ENCODE measurements at regions not wholly inside any gene's neighbourhood (a gene's known extent, or its start where the extent isn't known, plus 50 kb on each side); places are given as distances from the start of the nearest gene placed in this dataset.

DNA sequence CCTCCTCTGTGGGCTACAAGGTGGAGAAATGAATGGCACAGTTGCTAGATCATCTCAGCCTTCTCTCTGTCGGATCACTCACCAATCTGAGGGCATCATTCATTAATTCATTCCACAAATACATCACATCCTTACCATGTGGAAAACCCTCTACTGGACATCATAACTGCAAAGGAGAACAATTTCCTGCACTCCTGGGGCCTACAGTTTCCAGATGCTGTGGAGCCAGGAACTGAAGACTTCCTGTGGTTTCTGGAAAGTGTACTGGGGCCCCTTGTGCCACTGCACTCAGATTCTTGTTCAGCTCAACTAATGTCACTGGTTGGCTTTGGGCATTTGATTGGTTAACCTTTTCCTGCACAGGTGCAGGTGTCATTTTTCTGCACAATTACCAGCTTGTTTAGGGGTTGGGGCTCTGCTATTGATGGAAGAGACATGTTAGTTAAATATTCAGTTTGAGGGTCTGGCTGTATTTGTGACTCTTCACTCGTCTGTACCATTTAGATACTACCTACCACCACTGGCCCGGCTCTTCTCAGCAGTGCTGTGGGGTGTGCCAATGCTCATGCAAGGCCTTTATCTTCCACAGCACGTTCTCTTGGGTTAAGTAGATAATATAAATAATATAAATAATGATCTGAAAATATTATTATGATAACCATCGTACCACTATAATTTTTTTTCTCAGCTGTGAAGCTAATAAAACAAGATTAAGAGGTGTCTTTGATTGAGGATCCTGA lies 427.3 kb downstream of the TSN start:
- ATAC-seq, result no peak

DNA sequence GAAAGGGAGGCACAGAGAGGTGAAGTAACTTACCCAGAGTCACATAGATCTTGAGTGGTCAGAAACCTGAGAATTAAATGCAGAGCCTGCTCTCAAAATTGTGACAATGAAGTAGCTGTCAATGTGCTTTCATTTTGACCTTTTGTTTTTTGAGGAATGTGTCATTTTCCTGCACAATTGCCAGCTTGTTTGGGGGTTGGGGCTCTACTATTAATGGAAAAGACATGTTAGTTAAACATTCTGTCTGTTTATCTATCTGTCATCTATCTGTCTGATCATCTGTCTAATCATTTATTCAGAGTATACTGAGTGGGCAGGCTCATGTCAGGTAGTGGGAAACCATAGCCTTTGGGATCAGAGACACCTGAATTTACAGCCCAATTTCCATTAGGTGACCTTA lies 428.4 kb downstream of the TSN start:
- ATAC-seq, result no peak

DNA sequence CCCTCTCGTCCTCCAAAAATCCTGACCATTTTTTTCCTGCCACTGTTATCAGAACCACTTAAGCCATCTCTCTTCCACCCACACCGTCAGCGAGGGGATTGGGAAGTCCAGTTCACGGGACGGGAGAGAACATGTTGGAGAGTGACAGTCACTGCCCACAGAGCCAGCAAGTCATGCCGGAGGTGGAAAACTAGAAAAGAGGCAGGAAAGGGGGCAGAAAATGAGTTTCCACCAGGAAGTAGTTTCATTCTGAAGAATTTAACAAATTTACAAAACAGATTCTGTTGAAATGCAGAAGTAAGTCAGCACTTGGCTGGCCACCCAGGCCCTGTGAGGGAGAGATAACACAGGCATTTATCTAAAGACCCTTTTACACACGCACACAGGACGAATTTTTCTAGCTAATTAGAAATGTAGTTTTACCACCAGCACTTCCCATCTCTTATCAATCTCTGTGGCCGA lies 431.3 kb downstream of the TSN start:
- no peak for ATAC-seq

DNA sequence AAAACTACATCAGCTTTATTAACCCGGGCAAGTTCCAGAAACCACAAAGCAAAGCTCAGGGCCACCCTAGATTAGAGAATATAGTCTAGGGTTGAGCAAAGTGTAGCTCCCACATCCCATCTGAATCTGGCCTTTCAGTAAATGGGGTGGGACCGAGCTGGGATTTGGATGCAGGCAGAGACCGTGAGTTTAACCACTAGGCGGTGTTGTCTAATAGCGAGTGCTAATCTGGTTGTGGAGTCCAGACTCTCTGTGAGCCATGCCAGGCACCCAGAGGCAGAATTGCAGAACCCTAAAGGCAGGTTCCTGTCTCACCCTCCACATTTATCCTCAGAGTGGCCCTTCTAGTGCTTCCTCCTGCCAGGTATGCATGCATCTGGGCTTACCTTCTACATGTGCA lies 435.9 kb downstream of the TSN start:
- no peak for ATAC-seq

- ATAC-seq, result no peak
Observed at GRCh38 chr2:122193622-122194021, 438.2 kb downstream of the TSN start.

DNA sequence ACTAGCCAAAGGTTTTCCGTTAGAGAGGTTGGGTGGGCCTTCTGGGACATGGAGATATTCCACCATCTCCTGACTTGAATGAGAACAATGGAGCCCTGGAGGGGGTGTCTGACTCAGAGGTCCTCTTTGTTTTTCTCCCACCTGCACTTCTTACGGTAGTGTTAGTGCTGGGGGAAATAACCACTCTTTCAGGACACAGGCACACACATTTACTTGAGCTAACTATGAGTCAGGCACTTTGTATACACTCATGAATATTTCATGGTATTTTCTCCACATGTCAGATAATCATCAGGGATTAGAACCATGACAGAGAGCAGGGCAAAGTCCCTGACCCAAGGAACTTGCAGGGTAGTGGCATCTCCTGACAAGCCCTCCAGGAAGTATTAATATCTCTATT lies 439.1 kb downstream of the TSN start:
- ATAC-seq, result no peak

GRCh38 chr2:122203523-122203922 lies 448.1 kb downstream of the TSN start:
- ATAC-seq, result no peak

DNA sequence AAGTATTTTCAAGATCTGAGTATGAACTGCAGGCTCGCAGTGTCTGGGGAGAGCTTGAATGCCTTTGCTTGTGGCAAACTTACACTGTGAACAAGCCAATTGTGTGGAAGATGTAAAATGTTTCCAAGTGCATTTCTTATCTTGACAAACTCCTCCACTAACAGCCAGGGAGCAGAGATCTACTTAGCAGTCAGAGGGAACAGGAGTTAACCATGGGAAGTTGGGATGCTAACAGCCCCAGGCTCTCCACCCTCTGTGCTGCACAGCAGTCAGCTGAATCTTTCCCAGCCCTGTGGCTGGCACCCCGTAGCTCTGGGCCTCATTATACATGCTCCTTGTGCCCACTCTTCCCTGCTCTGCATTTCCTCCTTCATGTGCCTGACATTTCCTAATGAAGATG lies 450.2 kb downstream of the TSN start:
- ATAC-seq, result no peak

GRCh38 chr2:122206101-122206500 lies 450.6 kb downstream of the TSN start:
- no peak for ATAC-seq

GRCh38 chr2:122209377-122209776 lies 453.9 kb downstream of the TSN start:
- no peak for ATAC-seq

- ATAC-seq, result no peak
Observed at GRCh38 chr2:122210065-122210464, 454.6 kb downstream of the TSN start.

GRCh38 chr2:122210898-122211856 lies 455.7 kb downstream of the TSN start:
- ATAC-seq, result no peak

DNA sequence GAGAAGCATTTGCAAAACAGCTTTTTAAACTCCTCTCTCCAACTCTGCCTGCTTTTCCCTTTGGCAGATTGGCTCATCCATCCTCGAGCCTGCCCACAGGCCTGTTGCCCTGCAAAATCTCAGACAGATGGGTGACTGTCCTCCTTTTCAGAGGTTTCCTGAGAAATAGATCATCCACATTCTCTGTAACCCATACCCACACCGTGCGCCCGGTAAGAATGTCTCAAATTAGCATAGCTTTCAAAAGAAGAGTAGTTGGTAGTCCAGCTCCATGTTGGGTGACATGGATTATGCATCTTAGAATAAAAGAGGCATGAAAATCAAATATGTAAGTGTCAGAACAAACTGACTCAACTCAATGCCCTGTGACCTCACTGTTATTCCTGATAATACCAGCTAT lies 457.9 kb downstream of the TSN start:
- ATAC-seq, result no peak

DNA sequence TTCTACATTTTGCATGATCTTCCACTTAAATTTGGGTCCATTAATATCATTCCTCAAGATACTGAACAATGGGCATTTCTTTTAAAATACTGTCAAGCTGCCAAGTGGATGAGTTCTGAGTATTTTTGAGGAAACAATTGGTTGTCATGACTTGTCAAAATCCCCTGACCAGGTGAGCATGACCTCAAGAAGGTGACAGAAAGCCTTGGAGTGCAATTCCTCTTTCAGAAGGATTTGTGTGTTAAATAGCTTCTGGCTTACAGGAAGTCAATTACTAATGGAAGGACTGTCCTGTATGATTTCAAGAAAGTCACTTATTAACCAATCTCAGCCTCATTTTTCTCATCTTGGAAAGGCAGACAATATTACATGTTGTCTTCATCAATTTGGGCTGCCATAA lies 460.6 kb downstream of the TSN start:
- no peak for ATAC-seq

DNA sequence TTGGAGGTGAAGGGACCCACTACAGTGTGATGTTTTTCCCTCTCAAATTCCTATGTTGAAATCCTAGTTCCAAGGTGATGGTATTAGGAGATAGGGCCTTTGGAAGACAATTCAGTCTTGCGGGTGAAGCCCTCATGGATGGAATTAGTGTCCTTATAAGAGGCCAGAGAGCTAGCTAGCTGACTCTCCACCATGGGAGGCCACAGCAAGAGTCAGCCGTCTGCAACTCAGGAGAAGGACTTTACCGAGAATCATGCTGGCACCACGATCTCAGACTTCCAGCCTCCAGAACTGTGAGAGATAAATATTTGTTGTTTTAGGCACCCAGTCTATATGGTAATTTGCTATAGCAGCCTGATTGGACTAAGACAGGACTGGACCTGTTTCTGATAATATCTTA lies 461.4 kb downstream of the TSN start:
- ATAC-seq, result no peak

DNA sequence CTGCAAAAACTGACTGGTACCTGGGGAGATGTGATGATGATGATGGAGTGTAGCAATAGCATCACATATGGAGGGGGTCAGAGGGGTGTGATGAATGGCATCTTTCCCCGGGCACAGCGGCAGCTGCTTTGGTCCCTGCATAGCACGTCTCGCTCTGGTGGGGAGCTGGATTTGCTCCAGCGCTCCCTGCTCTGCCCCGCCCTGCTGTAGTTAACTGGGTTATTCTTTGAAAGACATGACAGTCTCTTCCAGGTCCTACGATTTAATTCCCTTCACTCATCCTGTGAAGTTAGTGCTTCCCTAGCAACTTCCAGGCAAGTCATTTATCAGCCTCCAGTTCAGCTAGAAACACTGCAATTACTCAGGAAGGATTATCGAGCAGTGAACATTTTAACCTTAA lies 463.1 kb downstream of the TSN start:
- ATAC-seq, result no peak

DNA sequence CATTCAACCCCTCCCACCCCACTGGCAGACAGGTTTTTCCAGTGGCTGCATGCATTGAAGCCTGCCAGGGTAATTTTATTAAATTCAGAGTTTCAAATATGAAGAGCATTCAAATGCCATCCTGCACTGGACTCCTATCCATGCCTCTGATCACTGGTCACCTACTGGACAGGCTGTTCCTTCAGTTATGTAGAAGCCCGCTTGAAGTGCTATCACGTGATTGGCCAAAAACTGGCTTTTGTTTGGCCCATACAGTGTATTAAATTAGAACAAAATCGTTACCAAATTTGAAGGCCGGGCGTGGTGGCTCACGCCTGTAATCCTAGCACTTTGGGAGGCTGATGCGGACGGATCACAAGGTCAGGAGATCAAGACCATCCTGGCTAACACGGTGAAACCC lies 464.1 kb downstream of the TSN start:
- ATAC-seq, result no peak

GRCh38 chr2:122221665-122222064 lies 466.2 kb downstream of the TSN start:
- no peak for ATAC-seq

DNA sequence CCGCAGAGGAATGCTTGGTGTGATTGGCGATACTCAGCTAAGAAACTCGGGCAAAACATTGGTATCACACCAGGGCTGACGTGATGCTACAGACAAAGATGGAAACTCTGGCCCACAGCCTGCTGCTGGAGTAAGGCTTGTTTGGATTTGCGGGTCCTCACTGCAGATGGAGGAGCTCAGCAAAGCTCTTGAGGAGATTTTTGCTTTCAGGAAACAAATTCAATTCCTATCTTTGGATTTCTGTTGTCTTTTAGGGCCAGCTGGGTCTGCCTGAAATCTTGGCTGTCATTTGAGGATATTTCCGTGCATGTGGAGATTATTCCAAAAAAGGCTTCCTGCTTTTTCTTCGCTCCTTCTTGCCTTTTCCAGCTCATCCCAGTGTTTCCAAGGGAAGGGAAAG lies 475.8 kb downstream of the TSN start:
- ATAC-seq, result no peak

DNA sequence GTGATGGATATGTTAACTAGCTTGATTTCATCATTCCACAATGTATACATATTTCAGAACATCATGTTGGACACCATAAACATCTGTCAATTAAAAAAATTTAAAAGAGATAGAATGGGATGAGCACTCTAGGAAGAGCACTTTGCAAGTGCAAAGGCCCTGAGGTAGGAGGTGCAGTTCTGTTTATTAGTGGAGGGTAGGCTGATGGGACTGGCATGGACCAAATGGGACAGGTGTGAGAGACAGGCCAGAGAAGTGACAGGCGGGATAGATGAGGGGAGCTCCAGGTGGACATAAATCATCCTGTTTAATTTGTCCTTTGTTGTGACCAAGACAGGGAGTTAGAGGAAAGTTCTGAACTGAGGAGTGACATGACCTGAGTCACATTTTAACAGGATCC lies 477.9 kb downstream of the TSN start:
- no peak for ATAC-seq

DNA sequence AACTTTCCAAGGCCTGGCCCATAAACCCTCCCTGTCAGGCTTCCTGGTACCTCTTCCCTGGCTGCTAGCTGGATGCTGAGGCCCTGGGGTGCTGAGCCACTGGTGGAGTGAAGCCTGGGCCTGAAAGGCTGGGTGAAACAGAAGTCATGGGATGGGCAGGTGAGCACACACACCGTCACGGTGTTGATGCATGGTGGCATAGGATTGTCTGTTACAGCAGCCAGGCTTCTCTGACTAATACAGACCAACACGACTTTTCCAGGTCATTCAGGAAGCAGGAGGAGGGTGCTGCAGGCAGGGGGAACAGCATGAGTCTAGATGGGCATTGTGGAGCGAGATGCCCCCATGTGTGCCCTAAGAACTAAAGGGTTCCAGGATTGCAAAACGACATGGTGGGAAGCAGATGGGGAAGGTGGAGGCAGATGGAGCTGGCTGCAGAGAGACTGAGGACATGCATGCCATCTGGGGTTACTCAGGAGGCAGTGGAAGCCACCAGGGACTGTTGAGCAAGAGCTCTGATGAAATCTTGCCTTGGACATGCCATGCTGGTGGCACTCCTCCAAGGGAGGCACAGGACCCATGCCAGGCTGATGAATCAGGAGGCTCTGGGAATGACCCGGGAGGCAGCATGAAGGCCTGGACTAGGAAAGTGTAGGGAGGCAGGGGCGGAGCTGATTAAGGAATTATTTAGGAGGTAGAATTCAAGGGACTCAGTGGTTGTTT lies 480.9 kb downstream of the TSN start:
- peak; percentile 25 for ATAC-seq

- ATAC-seq, result no peak
Observed at GRCh38 chr2:122236925-122237324, 481.5 kb downstream of the TSN start.

- no peak for ATAC-seq
Observed at GRCh38 chr2:122237450-122237849, 482.0 kb downstream of the TSN start.

All from esophagus mucosa (tissue), 1 donor.